Suprapubic skin (tissue), 4 donors: ENCODE measurements at regions not wholly inside any gene's neighbourhood (a gene's known extent, or its start where the extent isn't known, plus 50 kb on each side); places are given as distances from the start of the nearest gene placed in this dataset.

Source experiments
- DNase-seq, 2 donors: peaks; one replicate each; pipeline ENCODE4 v3.0.0-alpha.2; 2019; ENCODE audit warnings: low spot score in 2 of 2
- H3K27ac ChIP-seq: fragments of 200-600 bp; sonication (generic); one replicate; pipeline ENCODE4 v1.5.1; 2019
- H3K27me3 ChIP-seq: fragments of 200-600 bp; sonication (generic); one replicate; pipeline ENCODE4 v1.5.1; 2019
- H3K36me3 ChIP-seq: fragments of 200-600 bp; sonication (generic); one replicate; pipeline ENCODE4 v1.5.1; 2019
- H3K4me1 ChIP-seq: fragments of 200-600 bp; sonication (generic); one replicate; pipeline ENCODE4 v1.5.1; 2019
- H3K4me3 ChIP-seq: fragments of 200-600 bp; sonication (generic); one replicate; pipeline ENCODE4 v1.5.1; 2019; ENCODE audit warnings: mild to moderate bottlenecking
- H3K9me3 ChIP-seq: fragments of 200-600 bp; sonication (generic); one replicate; pipeline ENCODE4 v1.5.1; 2019
- EP300 ChIP-seq: sonication (generic); formaldehyde crosslinking; IDR thresholded peaks from one replicate; pipeline ENCODE4 v1.6.1; 2017; ENCODE audit warnings: antibody characterized with exemption
- POLR2A ChIP-seq, 2 donors: fragments of 450-650 bp; IDR thresholded peaks; one replicate each; pipeline ENCODE4 v1.6.1; 2017; ENCODE audit warnings: antibody characterized with exemption in 2 of 2, mild to moderate bottlenecking in 2 of 2, moderate library complexity in 2 of 2
- POLR2AphosphoS5 ChIP-seq, 3 donors: sonication (generic); formaldehyde crosslinking; IDR thresholded peaks; one replicate each; pipeline ENCODE4 v1.6.1; 2017; ENCODE audit warnings: antibody characterized with exemption in 3 of 3
- WGBS: methylation state at CpG from one replicate; pipeline ENCODE4 v1.1.5; 2018; 5-methylcytosine and 5-hydroxymethylcytosine counted together
- TF ChIP-seq, protein P1 (sequence below), 2 donors: fragments of 200-600 bp in 1 of 2; fragments of 450-650 bp in 1 of 2; sonication (generic) in 1 of 2; IDR thresholded peaks; one replicate each; pipeline ENCODE4 v1.5.1; 2016 to 2019; ENCODE audit warnings: antibody characterized with exemption in 2 of 2, mild to moderate bottlenecking in 1 of 2, moderate library complexity in 1 of 2

DNA sequence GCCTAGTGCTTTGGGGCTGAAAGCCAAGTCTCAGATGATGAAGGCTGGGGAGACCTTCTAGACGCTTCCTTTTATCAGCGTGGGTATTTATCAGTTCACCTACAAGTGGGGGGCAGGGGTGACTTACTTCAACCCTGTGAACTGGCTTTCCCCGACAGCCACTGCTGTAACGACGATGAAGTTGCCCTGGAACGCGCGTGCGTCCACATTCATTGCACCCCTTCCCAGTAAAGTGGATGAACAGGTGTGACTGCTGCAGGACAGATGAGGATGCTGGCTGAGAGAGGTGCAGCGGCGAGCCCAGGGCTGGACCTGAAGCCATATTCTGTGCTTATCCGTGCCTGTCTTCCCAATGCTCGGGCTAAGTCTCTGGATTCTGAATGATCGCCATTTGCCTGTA, 1122.3 kb downstream of the TBC1D22A start:
- TF ChIP-seq POLR2A (IDR thresholded peaks at IDR 0.05) (no peak), EP300 (no peak), POLR2AphosphoS5 (IDR thresholded peaks at IDR 0.05) (no peak)
- TF ChIP-seq, protein P1, sequence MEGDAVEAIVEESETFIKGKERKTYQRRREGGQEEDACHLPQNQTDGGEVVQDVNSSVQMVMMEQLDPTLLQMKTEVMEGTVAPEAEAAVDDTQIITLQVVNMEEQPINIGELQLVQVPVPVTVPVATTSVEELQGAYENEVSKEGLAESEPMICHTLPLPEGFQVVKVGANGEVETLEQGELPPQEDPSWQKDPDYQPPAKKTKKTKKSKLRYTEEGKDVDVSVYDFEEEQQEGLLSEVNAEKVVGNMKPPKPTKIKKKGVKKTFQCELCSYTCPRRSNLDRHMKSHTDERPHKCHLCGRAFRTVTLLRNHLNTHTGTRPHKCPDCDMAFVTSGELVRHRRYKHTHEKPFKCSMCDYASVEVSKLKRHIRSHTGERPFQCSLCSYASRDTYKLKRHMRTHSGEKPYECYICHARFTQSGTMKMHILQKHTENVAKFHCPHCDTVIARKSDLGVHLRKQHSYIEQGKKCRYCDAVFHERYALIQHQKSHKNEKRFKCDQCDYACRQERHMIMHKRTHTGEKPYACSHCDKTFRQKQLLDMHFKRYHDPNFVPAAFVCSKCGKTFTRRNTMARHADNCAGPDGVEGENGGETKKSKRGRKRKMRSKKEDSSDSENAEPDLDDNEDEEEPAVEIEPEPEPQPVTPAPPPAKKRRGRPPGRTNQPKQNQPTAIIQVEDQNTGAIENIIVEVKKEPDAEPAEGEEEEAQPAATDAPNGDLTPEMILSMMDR (IDR thresholded peaks at IDR 0.05) = no peak
- Histone ChIP-seq H3K4me1 (no peaks in the 10 kb centered on the region), H3K9me3 (no peaks in the 10 kb centered on the region), H3K4me3 (no peak overlapping the region), H3K27me3 (no peaks in the 10 kb centered on the region), H3K36me3 (no peaks in the 10 kb centered on the region), H3K27ac (no peak overlapping the region)
- 95% methylated on average over 14 of the region's 14 CpGs for WGBS
- no peak for DNase-seq

DNA sequence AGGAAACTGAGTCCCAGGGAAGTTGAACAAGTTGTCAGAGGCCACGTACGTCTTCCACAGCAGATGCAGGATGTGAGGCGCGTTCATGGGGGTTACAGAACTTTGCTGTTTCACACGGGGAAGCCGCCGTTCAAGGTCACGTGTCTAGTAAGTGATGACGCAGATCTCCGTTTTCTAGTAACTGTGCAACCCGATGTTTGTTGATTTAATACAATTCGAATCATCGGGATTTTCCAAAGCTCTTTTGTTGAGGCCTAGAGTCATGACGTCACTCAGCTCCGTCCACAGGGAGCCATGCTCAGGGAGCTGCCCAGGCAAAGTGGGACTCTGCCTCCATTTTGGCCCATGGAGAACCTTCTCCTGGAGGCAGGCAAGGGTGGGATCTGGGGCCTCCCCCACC, 1121.8 kb downstream of the TBC1D22A start:
- Histone ChIP-seq H3K4me3 (no peak overlapping the region), H3K4me1 (no peaks in the 10 kb centered on the region), H3K36me3 (no peaks in the 10 kb centered on the region), H3K27ac (no peak overlapping the region), H3K27me3 (no peaks in the 10 kb centered on the region), H3K9me3 (no peaks in the 10 kb centered on the region)
- TF ChIP-seq, protein P1 (IDR thresholded peaks at IDR 0.05) = no peak
- TF ChIP-seq POLR2AphosphoS5 (IDR thresholded peaks at IDR 0.05) = no peak
- TF ChIP-seq EP300 = no peak
- TF ChIP-seq POLR2A (IDR thresholded peaks at IDR 0.05) = no peak
- DNase-seq = no peak
- 90% methylated on average over 14 of the region's 15 CpGs for WGBS

DNA sequence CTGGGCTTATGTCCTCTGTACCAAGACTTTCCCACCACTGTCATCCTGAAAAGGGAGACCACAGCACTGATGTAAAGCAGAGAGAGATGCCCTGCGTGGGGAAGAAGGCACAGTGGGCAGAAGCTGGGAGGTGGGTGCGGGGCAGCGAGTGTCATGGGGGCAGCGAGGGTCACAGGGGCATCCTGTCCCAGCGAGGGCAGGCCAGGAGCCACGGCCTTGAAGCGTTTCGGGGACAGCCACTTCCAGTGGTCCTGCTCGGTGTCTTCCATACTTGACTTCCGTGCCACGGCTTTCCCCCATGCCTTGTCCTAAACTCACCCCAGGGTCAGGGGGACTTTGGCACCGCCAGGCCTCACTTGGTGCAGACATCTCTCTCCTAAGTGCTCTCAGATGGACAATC, 1121.3 kb downstream of the TBC1D22A start:
- no peak overlapping the region for H3K27ac ChIP-seq
- TF ChIP-seq POLR2AphosphoS5 (IDR thresholded peaks at IDR 0.05) = no peak
- TF ChIP-seq, protein P1 (IDR thresholded peaks at IDR 0.05) = no peak
- TF ChIP-seq EP300 = no peak
- no peak for TF ChIP-seq POLR2A (IDR thresholded peaks at IDR 0.05)
- H3K9me3 ChIP-seq = no peaks in the 10 kb centered on the region
- 93% methylated on average over 11 of the region's 12 CpGs for WGBS
- no peaks in the 10 kb centered on the region for H3K27me3 ChIP-seq
- H3K4me1 ChIP-seq = no peaks in the 10 kb centered on the region
- no peak overlapping the region for H3K4me3 ChIP-seq
- DNase-seq = no peak
- H3K36me3 ChIP-seq = no peaks in the 10 kb centered on the region

DNA sequence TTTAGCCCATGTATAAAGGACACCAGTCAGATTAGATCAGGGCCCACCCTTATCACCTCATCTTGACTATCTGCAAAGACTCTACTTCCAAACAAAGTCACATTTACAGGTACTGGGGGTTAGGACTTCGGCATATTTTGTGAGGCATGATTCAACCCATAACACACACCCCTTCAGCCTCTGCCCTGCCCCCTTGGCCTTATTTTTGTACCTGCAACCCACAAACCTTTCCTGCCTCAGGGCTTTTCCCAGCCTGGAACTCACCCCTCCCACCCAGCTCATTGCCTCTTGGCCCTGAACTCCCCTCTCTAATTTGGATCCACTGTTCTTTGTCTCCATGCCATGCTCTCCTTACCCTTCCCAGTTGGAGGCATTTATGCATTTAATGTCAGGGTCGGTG, 1116.9 kb downstream of the TBC1D22A start:
- H3K27me3 ChIP-seq = no peaks in the 10 kb centered on the region
- no peaks in the 10 kb centered on the region for H3K9me3 ChIP-seq
- no peak overlapping the region for H3K27ac ChIP-seq
- TF ChIP-seq, protein P1 (IDR thresholded peaks at IDR 0.05) = no peak
- TF ChIP-seq POLR2A (IDR thresholded peaks at IDR 0.05) = no peak
- no peak for TF ChIP-seq POLR2AphosphoS5 (IDR thresholded peaks at IDR 0.05)
- TF ChIP-seq EP300 = no peak
- DNase-seq = no peak
- WGBS = 46% methylated on average over 2 of the region's 2 CpGs
- no peaks in the 10 kb centered on the region for H3K36me3 ChIP-seq
- no peak overlapping the region for H3K4me3 ChIP-seq
- no peaks in the 10 kb centered on the region for H3K4me1 ChIP-seq

DNA sequence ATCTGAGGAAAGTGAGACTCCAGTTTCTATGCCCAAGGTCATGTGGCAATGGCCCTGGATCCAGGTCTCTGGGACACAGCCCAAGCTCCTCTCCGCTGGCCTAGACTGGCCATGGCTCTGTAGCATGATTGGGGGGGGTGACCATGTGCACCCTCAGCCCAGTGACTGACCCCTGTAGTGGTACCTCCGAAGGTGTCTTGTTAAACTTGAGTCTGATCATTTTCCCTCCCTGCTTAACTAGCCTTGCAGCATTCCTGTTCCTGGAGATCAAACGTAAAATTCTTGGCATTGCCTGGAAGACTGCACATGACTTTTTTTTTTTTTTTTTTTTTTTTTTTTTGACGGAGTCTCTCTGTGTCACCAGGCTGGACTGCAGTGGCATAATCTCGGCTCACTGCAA, 1116.0 kb downstream of the TBC1D22A start:
- no peak overlapping the region for H3K4me3 ChIP-seq
- H3K4me1 ChIP-seq = no peaks in the 10 kb centered on the region
- no peaks in the 10 kb centered on the region for H3K27me3 ChIP-seq
- 25% methylated on average over 4 of the region's 5 CpGs for WGBS
- no peak for DNase-seq
- TF ChIP-seq, protein P1 (IDR thresholded peaks at IDR 0.05) = no peak
- TF ChIP-seq POLR2A (IDR thresholded peaks at IDR 0.05) (no peak), EP300 (no peak), POLR2AphosphoS5 (IDR thresholded peaks at IDR 0.05) (no peak)
- H3K27ac ChIP-seq = no peak overlapping the region
- no peaks in the 10 kb centered on the region for H3K36me3 ChIP-seq
- H3K9me3 ChIP-seq = no peaks in the 10 kb centered on the region
